HG03442 (cell line): ENCODE measurements at regions not wholly inside any gene's neighbourhood (a gene's known extent, or its start where the extent isn't known, plus 50 kb on each side); places are given as distances from the start of the nearest gene placed in this dataset.
"Not testable (repeated sequence)": the region's sequence is repeated elsewhere in the genome, so short reads cannot be mapped to it uniquely, and the experiment has no call there.

Experiments used
- ATAC-seq: cut with Tn5 transposase; IDR thresholded peaks from one replicate; pipeline ENCODE4 v1.9.1; 2021; ENCODE audit warnings: mild to moderate bottlenecking, moderate library complexity; ENCODE audit not compliant: unreplicated experiment

GRCh38 chr5:100641833-100642232 lies 106.7 kb downstream of the FAM174A start:
- no peak for ATAC-seq

GRCh38 chr5:100643473-100643872 lies 108.3 kb downstream of the FAM174A start:
- no peak for ATAC-seq

- no peak for ATAC-seq
Measured at GRCh38 chr5:100644185-100644584, 109.0 kb downstream of the FAM174A start.

GRCh38 chr5:100644776-100645175 lies 109.6 kb downstream of the FAM174A start:
- ATAC-seq = no peak

- ATAC-seq = no peak
Measured at GRCh38 chr5:100646011-100646410, 110.8 kb downstream of the FAM174A start.

GRCh38 chr5:100646691-100647090 lies 111.5 kb downstream of the FAM174A start:
- no peak for ATAC-seq

GRCh38 chr5:100647461-100648230 lies 112.5 kb downstream of the FAM174A start:
- peak; percentile 64 for ATAC-seq

- no peak for ATAC-seq
Measured at GRCh38 chr5:100654895-100655294, 119.7 kb downstream of the FAM174A start.

- ATAC-seq = not testable (repeated sequence)
Measured at GRCh38 chr5:100656771-100657170, 121.6 kb downstream of the FAM174A start.

- ATAC-seq = no peak
Measured at GRCh38 chr5:100659080-100659795, 124.1 kb downstream of the FAM174A start.

GRCh38 chr5:100664140-100664539 lies 129.0 kb downstream of the FAM174A start:
- ATAC-seq = no peak

GRCh38 chr5:100667161-100667630 lies 132.0 kb downstream of the FAM174A start:
- ATAC-seq = no peak

- ATAC-seq = no peak
Measured at GRCh38 chr5:100668511-100668910, 133.3 kb downstream of the FAM174A start.

GRCh38 chr5:100676817-100677631 lies 141.8 kb downstream of the FAM174A start:
- no peak for ATAC-seq

GRCh38 chr5:100682625-100683024 lies 147.5 kb downstream of the FAM174A start:
- ATAC-seq = no peak

GRCh38 chr5:100683881-100684280 lies 148.7 kb downstream of the FAM174A start:
- ATAC-seq = no peak

- ATAC-seq = not testable (repeated sequence)
Measured at GRCh38 chr5:100685122-100685521, 149.9 kb downstream of the FAM174A start.

GRCh38 chr5:100688834-100689233 lies 153.7 kb downstream of the FAM174A start:
- ATAC-seq = not testable (repeated sequence)

- ATAC-seq = no peak
Measured at GRCh38 chr5:100690036-100690560, 154.9 kb downstream of the FAM174A start.

- ATAC-seq = no peak
Measured at GRCh38 chr5:100691085-100691484, 155.9 kb downstream of the FAM174A start.

GRCh38 chr5:100691548-100691947 lies 156.4 kb downstream of the FAM174A start:
- ATAC-seq = no peak
